GM18867 (cell line): ENCODE measurements at regions not wholly inside any gene's neighbourhood (a gene's known extent, or its start where the extent isn't known, plus 50 kb on each side); places are given as distances from the start of the nearest gene placed in this dataset.

Experiments
- ATAC-seq: cut with Tn5 transposase; IDR thresholded peaks from one replicate; pipeline ENCODE4 v1.9.1; 2021; ENCODE audit warnings: mild to moderate bottlenecking, moderate library complexity; ENCODE audit not compliant: unreplicated experiment

DNA sequence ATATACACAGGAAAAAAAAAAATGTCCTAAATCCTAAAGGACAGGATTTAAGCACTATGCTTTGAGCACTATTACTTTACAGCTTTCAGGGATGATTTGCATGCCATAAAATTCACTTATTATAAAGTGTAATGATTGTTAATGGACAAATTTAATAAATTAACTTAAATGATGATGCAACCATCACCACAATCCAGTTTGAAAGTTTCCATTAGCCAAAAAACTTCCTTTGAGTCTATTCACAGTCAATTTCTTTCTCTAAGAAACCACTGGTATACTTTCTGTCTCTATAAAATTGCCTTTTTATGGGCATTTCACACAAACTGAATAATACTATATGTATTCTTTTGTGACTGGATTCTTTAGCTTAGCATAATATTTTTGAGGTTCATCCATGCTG lies 111.1 kb upstream of the RIOK3 start:
- no peak for ATAC-seq

DNA sequence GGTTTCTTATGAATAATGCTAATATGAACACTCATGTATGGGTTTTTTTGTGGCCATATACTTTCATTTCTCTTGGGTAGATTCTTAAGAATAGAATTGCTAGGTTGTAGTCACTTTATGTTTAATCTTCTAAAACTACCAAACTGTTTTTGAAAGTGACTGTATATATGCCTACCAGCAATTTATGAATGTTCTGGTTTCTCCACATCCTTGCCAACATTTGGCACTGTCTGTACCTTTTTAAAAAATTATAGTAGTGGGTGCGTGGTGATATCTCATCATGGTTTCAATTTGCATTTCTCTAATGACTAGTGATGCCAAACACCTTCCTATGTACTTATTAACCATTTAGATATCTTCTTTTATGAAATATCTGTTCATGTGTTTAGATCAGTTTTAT lies 110.6 kb upstream of the RIOK3 start:
- no peak for ATAC-seq

DNA sequence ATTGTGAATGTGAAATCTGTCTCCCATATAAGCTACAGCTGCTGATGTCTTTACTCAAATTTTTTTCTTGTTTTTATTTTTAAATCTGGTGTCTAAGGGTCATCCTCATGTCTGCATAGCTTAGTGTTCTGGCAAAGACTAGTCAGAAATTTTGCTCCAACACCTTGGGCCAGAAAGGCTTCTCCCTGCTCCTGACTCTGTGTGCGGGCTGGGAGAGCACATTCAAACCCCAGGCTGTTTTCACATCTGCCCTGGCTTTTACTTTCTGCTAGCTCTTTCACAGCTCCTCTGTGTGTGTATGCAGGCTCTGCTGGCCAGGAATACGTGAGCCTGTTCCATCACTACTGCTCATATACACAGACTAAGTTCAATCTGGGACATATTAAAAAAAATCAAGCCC lies 102.9 kb upstream of the RIOK3 start:
- ATAC-seq: no peak

DNA sequence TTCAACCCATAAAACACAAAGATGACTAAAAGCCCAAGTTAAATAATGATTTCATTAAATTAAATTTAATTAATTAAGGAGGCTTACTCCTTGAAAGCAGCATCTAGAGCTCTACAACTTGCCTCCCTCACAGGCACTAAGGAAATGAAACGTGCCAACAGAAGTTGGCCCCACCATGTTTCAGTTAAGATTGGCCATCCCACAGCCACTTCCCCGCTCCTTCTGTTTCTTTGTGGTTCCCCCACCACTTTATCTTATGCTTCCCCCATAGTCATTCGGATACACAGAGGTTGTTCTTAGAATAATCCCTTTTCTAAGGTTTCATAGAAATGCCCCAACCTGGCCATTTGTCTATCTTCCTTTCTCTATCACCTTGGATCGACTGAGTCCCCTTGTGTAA lies 101.6 kb upstream of the RIOK3 start:
- no peak for ATAC-seq

DNA sequence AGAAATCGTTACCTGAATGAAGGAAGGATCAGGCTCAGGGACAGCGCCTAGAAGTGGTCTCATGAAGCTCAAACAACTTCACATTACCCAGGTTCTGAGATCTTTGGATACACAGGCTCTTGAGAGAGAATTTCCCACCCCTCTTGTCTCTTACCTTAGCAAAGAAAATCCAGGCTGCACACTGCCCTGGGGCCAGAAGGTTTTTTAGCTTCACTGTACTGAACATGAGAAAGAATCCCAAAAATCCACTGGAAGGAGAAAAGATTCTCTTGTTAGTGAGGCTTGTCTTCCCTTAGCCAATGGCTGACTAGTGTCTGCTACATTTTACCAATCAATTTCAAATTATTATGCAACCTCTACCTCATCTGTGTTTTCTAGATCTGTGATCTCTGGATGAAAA lies 101.0 kb upstream of the RIOK3 start:
- ATAC-seq: no peak

DNA sequence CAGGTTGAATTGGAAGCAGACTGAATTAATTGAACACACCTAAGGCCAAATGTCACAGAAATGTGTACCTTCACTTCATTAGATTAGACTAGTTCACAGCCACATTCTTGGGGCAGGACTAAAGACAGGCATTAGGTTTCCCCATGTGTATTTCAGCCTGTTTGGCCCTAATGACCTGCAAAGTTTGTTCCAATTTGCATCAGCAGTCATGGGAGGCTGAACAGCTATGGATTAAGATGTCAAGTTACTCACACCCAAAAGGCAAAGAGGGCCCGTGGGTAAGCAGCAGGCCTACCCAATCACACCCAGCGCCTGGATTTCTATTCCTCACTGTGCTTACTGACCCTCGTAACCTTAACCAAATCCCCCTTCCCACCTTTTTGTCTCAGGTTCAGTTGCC lies 99.6 kb upstream of the RIOK3 start:
- ATAC-seq: peak; percentile 46

DNA sequence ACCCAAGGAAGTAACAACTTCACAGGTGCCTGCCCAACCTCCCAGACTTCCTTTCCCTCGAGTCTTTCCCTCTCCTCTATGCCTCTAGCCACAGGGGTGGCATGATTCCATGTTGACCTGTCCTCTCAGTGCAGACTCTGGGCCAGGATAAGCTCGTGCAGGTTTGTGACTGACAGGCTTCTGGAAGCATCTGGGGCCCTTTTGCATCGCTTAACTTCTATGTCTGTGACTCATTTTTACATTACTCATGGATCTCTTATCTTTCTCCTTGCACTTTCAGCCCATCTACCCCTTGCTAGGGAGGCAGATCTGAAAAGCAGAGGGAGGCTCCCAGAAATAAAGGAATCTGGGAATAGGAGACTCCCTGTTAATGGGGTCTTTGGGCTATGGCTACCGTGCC lies 98.5 kb upstream of the RIOK3 start:
- no peak for ATAC-seq

DNA sequence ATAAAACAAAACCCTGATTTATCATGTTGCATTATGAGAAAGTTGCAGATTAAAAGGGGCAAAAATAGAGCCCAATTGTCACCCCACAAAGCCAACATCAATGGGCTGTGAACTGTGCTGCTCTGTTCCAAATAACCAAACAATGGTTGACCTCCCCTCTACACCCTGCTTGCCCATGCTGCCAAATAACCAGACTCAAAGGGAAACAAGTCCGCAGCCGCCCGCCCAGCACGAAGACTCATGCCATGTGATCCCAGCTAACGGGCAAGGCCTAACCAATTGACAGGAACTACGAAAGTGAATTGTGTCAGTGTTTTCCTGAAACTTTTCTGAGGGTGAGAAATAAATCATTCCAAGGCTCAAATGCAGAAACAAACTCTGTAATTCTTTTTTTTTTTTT lies 97.9 kb upstream of the RIOK3 start:
- ATAC-seq: no peak

DNA sequence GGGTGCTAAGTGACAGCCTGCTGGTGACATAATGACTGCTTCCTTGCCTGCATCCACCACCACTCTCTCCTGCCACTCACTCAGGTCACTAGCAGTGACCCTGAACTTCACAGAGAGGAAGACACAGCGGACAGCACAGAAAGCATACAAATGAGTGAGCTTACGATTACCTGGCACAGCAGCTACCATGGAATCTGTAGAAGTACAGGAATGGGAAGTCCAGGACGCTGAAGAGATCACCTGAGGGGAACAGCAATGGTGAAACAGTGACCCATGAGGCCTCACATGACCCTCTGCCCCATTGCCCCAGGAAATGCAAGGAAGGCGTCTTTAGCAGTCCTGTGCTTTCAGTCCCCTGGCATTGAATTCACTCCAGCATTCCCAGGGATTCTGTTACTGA lies 96.7 kb upstream of the RIOK3 start:
- ATAC-seq: no peak

DNA sequence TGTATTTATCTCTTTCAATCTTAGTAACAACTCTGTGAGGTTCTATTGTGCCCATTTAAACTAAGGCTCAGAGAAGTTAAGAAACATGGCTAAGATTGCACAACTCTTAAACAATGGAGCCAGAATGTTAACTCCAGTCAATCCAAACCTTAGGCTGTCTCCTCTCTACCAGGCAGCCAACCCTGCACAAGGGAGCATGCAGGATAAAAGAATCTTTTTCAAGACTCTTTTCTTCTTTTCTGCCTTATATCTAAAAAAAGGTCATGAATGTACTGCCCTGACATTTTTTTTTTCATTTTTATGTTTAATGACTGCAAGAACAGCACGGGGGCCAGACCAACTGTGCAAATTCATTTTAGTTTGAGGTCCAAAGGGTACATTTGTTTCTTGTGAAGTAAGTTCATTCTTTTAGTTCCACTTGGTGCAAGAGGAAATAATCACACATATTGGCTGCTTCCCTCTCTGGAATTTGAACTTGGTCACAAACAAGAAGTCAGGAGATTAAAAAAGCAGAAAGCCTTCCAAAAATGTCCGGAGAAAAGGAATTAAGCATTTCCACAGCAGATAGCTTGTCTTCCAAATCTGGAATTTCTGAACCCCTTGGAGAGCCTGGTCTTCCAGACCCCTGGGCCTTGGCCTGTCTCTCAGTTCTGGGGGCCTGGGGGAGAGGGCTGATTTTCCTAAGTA lies 96.0 kb upstream of the RIOK3 start:
- no peak for ATAC-seq

DNA sequence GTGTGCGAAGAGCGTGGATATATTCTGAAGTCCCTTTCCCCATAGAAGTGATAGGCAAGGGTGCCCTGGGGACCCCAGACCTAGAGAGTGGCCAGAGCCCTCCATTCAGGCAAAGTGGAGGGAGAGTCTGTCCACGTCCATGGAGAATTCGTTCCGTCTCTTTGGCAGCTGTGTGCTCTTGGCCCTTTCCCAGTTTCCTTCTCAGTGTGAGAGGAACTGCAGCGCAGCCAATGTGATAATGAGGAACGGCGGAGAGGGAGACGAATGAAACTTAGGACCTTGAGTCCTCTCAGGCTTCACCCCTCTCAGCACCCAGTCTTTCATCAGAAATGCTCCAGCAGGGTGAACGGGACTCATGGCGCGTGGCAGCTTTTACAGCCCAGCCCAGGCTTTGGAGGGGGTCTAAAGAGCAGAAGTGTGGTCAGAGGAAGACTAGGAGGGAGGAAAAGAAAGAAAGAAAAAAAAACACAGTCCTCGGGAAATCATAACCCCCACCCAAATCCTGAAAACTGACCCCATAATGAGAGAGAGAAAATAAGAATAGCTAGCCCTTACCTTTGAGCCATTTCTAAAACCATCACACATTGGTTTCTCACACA lies 95.0 kb upstream of the RIOK3 start:
- no peak for ATAC-seq

DNA sequence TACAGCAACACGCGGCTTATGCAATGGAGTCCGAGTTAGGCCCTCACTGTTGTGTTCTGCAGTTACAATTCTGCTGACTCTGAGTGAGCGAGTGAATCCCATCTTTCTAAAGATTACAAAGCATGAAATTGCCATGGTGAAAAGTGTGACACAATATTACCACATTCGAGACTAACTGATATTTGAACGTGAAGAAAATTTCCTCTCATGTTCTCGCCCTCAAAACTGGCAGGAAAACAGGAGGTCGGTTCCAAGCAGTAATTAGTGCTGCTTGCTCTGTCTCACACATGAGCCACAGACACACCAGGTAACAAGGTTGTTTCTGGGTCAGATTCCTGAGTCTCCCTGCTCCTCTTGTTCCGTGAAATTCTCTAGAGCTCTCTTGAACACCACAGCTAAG lies 93.7 kb upstream of the RIOK3 start:
- no peak for ATAC-seq

DNA sequence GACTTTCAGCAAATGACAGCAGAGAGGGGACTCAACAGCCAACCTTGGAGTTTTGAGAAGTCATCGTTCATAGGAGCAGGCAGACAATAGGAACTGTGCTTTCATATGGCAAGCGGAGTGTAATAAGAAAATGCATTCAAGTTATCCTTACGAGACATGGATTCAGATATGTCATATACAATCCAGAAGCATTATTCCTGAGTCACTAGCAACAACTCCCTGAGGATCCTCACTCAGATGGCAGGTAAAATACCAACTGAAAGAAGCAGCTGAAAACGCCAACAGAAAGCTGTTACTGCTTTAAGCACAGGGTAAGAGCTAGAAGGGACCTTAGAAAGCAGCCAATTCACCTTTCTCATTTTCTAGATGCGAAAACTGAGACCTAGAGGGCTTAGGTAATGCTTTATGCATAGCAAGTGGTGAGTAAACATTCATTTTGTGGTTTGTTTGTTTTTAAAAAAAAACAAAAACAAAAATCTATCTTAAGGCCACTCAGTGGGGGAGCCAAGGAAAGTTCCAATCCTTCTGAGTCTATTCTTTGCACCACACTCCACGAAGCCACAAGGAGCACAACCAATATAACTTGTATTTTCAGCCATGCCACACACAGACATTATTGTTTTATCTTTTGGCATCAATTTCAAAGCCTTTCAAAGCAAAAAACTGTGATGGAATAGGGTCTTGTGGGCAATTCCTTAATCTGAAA lies 89.1 kb upstream of the RIOK3 start:
- ATAC-seq: no peak

DNA sequence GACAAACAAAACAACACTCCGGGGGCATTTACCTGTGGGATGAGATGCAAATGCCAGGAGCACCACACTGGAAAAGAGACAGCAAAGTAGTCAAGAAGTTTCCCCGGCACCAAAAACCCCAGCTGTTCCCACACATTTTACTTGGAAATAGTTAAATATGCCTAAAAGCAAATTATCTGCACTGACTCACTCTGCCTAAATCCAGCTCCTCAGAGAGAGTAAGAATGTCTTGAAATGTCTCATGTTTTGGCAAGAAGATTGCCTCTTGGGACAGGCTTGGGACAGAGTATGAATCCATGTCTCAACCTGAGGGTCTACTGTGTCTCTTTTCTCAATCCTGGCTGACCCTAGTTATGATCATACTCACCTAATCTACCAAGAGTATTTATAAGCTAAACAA lies 87.5 kb upstream of the RIOK3 start:
- no peak for ATAC-seq

DNA sequence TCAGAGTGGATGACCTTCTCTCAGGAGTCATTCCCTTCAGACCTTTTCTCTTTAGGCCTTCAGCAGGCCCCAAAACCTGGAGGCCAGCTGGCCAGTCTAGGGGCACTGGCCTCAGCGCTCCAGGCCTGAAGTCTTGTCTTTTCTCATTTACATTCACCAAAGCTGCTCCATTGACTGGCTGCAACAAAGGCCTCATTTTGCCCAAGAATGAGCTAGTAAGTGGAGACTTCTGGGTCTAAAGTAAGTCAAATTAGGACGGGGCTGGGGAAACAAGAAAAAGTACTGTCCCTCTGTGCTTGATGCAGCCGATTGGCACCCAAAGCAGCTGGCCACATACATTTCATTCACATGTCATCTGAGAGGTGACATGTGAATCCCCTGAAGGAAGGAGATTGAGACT lies 83.8 kb upstream of the RIOK3 start:
- no peak for ATAC-seq

DNA sequence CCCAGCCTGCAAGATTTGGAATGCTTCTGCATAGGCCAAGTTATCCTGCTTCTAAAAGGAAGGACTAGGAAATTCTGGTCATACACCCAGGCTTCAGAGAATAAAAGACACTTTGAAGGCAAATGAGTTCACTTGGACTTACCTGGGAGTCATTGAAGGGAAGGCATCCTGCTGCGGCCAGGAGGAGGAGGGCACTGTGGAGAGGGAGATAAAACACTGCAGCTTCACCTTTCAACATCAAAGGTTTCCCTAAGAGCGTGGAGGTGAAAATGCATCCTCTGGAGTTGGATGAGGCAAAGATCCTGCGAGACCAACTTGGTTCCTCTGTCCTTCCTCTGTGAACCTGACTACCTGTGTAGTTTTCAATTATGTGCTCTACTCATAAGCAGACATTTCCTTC lies 79.5 kb upstream of the RIOK3 start:
- no peak for ATAC-seq

DNA sequence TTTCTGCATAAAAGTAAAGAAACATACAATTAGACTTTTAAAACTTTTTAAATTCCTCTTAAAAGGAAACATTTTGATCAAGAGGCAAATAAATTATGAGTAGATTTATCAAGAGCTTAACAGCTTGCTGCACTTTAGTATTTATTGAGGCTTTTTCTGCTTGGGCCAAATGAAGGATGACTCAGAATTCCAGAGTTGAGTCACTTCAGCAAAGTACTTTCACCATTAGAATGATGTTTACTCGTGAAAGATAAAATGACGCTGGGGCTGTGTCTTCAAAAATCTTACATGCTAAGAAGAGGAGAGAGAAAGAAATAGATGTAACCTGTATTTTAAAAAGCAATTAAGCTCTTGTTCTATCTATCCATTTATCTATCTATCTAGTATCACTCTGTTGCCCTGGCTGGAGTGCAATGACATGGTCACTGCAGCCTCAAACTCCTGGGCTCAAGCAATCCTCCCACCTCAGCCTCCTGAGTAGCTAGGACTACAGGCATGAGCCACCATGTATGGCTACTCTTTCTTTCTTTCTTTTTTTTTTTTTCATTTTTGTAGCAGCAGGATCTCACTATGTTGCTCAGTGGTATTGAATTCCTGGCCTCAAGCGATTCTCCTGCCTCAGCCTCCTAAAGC lies 75.3 kb upstream of the RIOK3 start:
- no peak for ATAC-seq

DNA sequence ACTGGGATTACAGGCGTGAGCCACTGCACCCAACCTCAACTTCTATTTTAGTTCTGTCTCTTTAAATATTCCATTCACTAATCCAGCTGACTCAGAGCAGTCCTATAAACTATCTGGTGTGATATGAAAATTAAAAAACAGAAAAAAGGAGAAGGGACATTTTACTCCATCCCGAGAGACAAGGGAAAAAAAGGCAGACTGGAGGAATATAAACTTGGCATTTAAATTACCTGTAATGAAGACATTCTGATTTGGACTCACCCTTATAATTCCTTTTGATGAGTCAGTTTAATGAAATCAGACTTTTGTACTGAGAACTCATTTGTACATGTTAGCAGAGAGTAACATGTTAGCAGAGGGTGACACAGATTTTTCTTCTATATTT lies 74.8 kb upstream of the RIOK3 start:
- ATAC-seq: no peak

DNA sequence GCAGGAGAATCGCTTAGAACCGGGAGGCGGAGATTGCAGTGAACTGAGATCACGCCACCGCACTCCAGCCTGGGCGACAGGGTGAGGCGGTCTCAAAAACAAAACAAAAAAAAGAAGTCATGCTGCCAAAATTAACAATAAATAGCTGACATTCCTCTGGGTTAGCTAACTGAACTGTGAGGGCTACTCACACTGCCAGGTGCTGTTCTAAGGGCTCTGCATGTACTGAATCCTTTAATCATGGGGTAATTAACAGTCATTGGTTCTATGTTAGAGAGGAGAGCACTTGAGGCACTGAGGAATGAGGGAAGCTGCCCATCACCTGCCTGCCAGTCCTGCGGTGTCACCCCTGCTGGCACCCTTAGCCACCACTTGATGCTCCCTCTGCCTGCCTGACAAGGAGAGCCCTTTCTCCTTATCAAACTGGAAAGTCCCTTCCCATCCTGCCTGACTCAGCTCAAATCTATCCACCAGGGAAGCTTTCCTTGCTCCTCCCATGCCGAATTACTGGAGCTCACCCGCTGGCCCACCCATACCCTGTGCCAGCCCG lies 73.0 kb upstream of the RIOK3 start:
- ATAC-seq: no peak

DNA sequence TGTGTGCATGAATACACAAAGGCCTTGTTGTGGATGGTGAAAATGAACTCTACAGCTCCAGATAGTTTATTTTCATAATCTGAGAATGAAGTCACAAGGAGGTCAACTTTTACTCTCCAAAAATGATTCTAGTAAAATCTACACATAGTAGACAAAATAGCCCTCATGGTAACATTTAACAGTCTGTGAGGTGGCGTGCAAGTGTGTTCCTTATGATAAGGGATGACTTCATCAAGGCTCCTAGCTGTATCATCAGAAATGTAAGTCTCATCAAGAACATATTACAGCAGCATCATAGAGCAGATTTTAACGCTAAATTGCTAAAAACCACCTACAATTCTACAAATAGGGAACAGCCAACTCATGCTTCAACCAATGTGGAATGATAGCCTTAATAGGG lies 72.3 kb upstream of the RIOK3 start:
- no peak for ATAC-seq

DNA sequence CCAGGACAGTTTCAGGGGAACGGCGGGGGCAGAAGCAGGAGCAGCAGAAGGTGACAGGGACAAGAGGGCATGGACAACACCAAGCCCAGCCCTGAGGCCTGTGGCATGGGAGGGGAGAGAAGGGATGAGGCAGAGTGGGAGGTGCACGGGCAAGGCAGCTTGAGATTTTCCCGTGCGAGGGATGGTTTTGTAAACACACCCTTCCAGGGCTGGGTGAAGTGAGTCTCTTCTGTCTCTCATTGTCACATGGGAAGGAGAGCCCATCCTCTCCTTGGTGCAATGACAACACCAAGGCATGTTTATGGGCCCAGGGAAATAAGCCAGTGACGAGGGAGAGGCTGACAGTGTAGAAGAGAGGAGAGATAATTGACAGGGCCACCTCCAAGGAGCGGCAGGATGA lies 69.6 kb upstream of the RIOK3 start:
- no peak for ATAC-seq
